ENCODE measurements at regions not wholly inside any gene's neighbourhood (a gene's known extent, or its start where the extent isn't known, plus 50 kb on each side); places are given as distances from the start of the nearest gene placed in this dataset.
A peak's percentile ranks its signal among the peaks of the same experiment; 100 is the strongest.
"Not testable (repeated sequence)": the region's sequence is repeated elsewhere in the genome, so short reads cannot be mapped to it uniquely, and the experiment has no call there.

DNA sequence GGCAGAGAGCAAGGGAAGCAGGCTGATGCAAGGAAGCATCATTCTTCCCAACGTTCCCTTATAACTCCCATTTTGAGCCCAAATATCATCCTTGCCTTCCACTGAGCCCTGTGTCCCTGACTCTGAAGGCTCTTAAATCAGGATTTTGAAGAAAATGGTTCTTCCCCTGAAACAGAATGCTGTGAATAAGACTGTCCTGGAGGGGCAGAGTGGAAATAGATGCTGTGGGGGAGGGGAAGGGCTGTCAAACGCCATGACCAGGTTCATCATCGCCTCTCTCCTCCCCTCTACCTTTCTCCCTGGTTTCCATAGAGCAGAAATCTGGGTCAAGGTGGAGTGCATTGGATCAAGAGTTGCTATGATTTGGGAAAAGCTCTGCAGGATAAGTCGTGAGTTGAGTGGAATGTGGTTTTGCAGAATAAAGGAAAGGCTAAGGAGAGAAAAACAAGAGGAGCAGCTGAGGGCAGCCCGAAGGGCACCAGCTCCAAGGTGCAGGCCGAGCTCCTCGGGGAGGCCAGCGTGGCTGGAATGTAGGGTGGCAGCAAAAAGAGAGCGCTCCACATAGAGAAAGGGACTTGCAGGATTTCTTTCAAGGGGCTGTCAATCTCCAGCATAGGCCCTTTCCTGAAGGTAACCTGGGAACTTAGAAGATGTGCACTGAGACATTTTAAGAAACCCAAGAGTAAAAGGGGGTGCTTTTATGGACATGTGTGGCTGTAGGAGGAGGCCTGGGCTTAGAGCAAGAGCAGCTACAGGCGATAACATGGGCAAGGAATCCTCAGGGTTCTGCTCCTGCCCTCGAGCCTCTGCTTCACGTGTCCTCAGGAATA lies 120.8 kb upstream of the CDYL start:
- ATAC-seq, result no peak

DNA sequence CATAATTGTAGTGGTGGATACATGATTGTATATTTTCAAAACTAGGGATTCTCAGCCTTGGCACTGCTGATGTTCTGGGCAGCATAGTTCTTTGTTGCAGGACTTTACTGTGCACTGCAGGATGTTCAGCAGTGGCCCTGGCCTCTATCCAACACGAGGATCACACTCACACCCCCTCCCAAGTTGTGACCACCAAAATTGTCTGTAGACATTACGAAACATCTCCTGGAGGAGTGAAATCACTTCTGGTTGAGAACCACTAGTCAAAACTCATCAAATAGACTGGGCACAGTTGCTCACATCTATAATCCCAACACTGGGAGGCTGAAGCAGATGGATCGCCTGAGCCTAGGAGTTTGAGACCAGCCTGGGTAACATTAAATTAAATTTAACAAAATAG lies 123.1 kb upstream of the CDYL start:
- no peak for ATAC-seq

DNA sequence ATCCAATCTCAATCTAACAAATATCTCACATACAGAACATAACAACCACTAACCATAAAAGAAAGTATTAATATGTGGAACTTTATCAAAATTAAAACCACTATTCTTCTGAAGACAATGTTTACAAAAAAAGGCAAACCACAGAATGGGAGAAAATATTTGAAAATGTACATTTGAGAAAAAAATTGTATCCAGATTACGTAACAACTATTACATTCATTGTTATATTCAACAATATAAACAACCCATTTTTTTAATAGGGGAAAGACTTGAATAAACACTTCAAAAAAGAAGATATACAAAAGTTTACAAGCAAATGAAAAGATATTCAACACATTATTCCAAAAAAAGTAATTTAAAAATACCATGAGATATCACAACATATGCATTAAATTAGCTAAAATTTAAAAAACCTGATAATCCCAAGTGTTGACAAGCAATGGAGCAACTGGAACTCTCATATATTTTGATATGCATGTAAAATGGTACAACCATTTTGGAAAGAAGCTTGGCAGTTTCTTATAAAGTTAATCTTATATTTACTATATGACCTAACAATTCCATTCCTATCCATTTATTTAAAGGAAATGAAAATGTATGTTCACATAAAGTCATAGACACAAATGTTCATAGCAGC lies 124.3 kb upstream of the CDYL start:
- ATAC-seq, result no peak

DNA sequence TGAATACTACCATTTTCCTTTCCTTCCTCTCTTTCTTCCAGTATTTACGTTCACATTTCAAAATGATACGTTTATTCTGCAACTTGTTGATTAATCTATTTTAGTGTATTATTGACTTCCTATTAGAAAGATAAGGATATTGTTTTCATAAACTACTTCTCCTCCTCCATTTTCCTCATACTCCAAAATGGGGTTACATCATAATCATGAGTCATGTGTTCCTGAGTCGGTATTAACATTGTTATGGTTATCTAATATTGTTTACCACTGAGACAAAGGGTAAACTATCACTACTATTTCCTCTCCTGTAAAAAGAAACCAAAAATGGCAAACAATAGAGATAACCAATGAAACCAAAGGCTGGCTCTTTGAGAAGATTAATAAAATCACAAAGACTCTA lies 126.5 kb upstream of the CDYL start:
- no peak for ATAC-seq

DNA sequence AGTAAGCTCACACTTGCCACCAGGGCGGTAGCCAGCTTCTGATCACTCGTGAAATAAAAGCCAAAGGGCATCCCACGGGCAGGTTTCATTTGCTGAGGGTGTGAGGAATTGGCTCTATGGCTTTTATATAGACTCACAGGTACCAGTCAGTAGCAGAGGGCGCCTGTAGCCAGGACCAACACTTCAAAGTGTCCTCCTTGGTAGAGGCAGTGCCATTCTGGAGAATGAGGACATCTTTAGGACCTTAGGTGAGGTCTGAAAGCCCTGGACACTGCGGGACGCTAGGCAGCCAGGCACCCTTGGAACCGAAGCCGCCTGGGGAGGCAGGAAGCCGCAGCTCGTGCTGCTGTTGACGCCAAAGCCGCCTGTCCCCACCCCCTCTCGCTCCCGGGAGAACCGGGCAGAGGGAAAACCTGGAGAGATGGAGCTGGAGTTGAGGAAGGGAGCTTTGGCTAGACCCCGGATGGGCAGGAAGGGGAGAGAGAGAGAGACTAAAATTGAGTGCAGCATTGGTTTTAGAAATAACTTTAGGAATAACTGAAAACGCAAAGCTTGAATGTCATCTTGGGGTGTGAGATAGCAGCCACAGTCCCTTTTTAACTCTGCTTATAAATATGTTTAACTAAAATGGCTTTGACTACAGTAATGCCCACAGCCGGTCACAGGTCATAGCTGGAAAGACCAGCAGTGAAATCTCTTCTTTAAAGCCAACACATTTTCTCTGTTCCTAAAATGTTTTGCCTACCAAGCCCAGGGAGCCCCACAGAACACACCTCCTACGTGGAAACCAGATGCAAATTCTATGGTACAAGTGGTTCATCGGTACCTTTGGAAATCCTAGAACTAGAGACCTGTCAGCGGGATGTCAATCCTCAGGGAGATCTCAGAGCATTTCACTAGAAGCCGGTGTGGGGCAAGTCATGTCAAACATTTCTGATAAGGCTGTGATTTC lies 128.5 kb upstream of the CDYL start:
- peak; percentile 72 for ATAC-seq

DNA sequence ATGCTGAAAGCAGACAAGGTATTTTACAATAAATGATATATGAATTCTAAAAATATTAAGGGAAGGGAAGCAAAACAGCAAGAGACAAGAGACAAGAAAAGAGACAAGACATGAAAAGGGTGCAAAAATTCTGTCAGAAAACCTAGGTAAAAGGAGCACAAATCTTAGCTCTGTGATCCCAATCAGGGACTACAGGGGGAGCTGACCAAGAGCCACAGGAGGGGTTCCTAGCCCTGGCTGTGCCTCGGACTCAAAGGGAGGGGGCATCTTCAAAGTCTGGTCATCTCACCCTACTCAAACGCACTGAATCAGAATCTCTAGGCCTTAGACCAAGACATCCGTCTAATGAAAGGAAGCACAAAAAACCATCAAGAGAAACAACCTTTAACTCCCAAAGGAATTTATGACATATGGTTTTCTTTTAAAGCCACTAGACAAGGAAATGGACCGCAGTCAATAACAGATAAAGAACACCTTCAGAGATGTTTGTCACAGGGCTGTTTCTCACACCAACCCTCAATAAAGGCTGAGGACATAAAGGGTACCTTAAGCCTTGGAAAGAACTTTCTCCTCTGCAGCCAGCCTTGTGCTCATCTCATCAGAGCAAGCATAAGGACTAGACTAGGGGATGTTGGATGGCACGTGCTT lies 130.4 kb upstream of the CDYL start:
- ATAC-seq, result no peak

DNA sequence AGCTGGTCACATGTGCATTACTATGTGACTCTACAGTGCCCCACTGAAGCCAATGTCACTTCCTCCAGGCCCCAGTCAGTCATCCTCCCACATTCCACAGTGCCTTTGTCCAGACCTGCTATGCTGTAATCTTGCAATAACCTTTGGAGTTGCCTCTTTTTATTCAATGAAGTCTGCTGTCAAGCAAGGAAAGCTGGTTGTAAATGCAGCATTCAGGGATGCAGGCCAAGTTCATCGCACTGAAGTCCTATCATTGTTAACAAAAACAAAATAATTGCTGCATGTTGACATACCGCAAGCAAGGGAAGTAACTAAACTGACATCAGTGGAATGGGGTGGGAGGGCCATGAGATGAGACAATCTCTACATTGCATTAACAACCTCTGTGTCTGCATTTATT lies 131.2 kb upstream of the CDYL start:
- ATAC-seq, result peak; percentile 92

DNA sequence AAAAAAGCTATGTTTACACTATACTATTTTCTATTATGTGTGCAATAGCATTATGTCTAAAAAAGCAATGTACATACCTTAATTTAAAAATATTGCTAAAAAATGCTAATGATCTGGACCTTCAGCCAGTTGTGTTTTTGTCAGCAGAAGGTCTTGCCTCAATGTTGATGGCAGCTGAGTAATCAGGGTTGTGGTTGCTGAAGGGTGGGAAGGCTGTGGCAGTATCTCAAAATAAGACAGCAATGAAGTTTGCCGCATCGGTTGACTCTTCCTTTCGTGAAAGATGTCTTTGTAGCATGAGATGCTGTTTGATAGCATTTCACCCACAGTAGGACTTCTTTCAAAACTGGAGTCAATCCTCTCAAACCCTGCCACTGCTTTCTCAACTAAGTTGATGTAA lies 134.7 kb upstream of the CDYL start:
- ATAC-seq, result no peak

DNA sequence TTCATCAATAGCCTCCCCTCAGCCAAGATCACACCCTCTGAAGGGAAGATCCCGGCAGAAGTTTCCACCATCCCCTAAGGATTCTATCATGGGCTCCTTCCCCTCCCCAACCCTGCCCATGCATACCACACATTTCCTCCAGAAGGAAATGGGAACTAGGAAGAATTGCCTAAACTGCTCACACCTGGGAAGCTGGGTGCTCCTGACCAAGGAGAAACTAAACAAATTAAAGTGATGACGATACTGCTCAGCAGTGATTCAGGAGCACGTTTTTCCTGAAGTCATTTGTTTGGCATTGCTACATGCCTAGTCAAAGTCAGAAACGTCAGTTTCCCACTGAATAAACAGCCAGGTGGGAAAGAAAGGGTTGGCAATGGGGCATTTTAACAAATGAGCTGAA lies 136.1 kb upstream of the CDYL start:
- ATAC-seq, result peak; percentile 57

DNA sequence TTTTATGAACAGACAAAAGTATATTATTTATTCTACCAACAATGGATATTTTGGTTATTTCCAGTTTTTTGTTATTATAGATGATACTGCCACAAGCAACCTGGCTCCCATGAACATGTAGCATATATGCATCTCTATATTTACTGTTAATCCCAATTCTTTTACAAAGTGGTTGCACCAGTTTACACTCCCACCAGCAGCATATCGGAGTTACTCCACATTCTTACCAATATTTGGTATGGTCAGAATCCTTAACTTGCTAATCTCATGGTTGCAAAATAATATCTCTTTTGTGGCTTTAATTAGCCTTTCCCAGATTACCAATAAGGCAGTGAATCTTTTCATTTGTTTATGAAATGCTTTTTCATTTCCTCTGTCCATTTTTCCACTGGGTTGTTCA lies 137.6 kb upstream of the CDYL start:
- ATAC-seq, result no peak

DNA sequence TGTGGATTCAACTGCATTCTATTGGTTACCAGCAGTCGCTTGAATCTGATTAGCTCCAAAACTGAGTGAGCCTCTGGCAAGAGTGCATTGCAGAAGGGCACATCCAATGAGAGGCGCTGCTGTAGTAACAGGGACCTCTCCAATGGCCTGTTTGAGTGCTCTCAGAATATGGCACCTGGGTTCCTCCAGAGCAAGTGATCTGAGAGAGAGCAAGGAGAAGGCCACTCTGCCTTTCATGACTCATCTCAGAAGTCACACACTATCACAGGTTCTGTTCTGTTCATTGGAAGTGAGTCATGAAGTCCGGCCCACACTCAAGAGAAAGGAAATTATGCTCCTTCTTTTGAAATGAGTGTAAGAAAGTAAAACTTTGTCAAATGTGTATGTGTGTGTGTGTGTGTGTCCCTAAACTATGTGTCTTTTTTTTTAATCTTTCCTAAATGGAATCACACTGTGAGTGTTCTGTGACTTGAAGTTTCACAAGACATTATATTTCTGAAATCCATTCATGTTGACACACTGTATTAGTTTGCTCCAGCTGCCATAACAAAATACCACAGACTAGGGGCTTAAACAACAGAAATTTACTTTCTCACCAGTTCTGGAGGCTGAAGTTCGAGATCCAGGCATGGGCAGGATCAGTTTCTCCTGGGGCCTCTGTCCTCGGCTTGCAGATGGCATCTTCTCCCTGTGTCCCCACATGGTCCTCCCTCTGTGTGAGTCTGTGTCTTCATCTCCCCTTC lies 138.3 kb upstream of the CDYL start:
- ATAC-seq, result peak; percentile 86

DNA sequence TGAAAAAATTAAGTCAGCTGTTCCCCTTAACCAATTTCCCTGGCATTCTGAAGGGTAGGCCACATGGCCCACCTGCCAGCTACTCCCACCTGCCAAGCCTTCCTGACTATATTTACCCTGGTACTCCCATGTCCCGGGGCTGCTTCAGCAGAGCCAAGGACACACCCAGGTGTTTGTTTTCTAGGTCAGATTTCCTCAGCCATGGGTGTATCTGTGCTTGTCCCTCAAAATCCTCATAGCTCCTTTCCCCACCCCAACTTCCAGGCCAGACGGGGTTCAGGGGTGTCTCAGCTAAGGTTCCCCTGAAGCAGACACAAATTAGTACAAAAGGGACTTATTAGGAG lies 139.4 kb upstream of the CDYL start:
- ATAC-seq, result peak; percentile 35

DNA sequence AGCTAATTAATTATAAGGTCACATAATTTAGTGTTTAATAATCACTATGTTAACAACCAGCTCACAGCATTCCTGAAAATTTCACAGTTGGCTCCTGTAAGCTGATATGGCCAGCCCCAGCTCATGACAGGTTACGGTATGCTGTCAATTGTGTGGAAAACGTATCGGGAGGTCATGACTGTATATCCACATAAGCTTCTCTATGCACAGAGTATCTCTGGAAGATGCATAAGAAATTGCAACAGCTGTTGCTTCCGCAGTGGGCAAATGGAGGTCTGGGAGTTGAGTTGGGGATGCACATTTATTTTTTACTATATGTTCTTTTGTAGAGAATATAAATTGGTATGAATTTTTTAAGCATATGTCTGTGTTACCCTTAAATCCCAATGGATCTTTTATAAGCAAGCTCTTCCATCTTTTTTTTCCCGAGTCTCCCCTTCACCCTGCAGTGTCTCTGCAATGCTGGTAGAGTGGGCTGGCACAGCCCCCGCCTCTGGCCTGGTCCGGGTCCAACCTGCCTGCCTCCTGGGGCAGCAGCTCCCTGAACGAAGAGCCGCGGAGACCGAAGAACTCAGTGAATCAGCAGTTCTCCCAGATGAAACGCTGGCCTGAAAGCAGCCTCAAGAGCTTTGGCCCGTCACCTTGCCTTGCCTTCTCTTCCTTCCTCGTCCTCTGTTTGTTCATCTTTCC lies 139.9 kb upstream of the CDYL start:
- no peak for ATAC-seq

DNA sequence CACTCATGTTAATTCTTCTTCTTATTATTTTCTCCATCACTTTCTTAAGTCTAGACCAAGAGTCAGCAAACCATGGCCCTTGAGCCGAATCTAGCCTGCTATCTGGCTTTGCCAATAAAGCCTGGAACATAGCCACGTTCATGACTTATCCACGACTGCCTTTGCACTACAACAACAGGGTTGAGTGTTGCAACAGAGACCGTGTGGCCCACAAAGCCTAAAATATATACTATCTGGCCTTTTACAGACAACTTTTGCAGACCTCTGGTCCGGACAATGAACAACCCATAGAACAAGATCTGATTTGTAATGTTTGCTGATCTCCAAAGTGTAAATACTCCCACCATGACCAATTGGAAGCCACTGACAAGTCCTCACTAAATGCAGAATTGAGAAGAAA lies 140.5 kb upstream of the CDYL start:
- ATAC-seq, result no peak

DNA sequence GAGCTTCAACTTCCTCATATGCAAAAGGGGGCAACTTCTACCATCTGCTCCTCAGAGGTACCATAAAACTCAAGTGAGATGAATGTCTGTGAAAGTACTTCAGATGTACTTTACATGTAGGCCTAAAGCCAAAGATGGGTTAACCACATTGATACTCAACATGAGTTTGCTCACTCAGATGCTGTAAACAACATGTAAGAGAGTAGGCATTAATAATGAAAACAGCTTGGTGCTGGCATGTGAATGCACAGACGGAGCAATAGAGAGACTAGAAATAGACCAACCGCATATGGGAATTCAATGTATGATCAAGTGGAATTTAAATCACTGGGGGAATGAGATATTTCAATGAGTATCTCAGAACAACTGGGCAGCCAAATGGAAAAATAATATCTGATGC lies 143.8 kb upstream of the CDYL start:
- no peak for ATAC-seq

DNA sequence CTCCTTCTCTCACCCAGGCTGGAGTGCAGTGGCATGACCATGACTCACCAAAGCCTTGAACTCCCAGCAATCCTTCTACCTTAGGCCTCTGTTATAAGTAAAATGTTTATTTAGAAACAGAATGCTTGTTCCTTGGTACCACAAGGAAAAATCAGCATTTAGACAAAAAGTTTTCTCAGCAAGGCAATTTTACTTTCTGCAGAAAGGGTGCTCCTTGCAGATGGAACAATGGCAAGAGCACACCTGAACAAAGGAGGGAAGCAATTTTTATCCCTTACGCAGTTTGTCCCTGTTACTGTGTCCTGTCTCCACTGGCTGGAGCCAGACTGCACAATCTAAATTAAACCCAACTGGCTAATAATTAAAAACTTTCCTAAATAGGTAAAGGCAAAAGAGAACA lies 146.4 kb upstream of the CDYL start:
- not testable (repeated sequence) for ATAC-seq

DNA sequence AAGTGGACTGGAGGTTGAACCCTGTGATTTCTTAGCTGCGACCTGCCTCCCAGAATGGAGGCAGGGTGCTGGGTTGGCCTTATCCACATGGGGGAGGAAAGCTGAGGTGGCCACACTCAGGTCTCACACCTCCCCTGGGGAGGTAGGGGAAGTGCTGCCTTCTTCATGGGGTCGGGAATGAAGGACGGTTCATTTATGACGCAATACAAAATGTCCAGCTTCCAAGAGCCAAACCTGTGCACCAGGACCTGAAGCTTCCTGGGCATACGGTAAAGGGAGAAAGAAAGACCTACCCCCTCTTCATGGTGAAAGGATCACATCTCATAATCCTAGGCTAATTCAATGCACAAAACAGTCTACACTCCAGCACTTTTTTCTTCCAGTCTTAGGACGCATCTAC lies 150.6 kb upstream of the CDYL start:
- ATAC-seq, result no peak

DNA sequence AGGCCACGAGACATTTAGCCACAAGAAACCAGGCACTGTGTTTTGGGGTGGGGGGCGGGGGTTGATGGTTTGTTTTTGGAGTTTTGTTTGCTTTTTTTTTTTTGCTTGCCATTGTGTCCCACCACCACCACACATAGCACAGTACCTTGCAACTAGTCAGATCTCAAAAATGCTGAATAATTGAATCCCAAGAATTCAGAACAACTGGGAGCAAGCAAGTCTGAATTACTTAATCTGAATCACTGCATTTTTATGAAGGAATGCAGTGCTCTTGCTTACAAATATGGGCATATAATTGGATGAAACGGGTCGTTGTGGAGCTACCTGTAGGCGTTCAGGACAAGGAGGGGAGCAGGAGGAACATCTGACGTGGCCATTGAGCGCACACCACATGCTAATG lies 151.5 kb upstream of the CDYL start:
- no peak for ATAC-seq

DNA sequence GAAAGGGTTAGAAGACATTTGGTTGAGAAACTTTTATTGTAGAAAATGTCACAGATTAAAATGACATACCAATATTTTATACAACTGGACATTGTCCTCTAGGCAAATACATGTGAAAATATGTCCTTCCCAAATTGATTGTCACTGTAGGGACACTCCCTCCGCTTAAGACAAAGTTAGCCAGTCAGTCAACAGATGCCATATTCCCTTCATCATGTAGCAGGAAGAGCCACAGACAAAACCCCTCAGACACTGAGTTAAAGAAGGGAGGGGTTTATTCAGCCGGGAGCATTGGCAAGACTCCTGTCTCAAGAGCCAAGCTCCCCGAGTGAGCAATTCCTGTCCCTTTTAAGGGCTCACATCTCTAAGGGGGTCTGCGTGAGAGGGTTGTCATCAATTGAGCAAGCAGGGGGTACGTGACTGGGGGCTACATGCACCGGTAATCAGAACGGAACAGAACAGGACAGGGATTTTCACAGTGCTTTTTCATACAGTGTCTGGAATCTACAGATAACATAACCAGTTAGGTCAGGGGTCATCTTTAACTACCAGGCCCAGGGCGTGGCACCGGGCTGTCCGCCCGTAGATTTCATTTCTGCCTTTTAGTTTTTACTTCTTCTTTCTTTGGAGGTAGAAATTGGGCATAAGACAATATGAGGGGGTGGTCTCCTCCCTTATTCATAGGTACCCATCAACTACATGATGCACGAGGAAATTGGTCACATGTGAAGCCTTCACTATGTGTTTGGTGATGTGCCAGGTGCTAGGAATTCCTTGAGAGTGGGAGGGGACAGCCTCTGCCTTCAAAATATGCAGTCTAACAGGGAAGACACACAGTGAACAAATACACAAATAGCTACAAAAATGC lies 155.7 kb upstream of the CDYL start:
- no peak for ATAC-seq

DNA sequence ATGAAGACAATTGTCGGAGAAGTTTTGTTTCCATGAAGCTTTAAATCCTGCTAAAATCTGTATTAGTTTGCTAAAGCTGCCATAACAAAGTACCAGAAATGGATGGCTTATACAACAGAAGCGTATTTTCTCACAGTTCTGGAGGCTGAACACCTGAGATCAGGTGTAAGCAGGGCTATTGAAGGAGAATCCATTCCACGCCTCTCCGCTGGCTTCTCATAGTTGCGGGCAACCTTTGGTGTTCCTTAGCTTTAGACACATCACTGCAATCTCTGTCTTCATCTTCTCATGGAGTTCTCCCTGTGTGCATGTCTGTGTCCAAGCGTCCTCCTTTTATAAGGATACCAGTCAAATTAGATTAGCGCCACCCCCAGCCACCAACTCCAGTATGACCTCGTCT lies 159.9 kb upstream of the CDYL start:
- ATAC-seq, result no peak

DNA sequence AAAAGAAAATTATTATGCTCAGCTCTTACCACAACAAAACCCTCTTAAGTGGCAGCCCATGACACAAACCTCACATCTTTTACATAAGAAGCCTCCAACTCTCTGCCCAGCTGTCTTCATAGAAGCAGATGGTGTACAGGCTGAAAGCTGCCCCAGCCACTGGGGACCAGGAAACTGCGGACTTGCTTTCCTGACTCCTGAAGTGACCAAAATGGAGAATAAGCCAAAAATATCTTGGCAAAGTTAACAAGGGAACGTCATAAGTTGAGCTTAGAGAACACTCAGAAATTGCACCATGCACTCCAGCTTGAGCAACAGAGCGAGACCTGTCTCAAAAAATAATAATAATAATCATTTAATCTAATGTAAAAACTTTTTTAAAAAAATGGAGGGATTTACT lies 160.3 kb upstream of the CDYL start:
- no peak for ATAC-seq

Data from esophagus mucosa (tissue), 1 donor.